ENCODE measurements at regions not wholly inside any gene's neighbourhood (a gene's known extent, or its start where the extent isn't known, plus 50 kb on each side); places are given as distances from the start of the nearest gene placed in this dataset.

- TF ChIP-seq POLR2A (IDR thresholded peaks at IDR 0.05), result no peak
- TF ChIP-seq CTCF (IDR thresholded peaks at IDR 0.05), result no peak
- no peak overlapping the region for H3K27ac ChIP-seq
- intact Hi-C loops (cut with DNase I), result no loop called here
- WGBS, 2 donors, result 94 to 95% methylated on average over 17 of the region's 17 CpGs
- no peak overlapping the region for H3K4me3 ChIP-seq
- no peaks in the 10 kb centered on the region for H3K36me3 ChIP-seq (replicated peaks in 1 of 2; ENCODE audit: insufficient read depth in 1 of 2, low read depth in 2 of 2)
- H3K9me3 ChIP-seq, result no peaks in the 10 kb centered on the region
- ATAC-seq (no peak), DNase-seq (no peak)
- H3K4me1 ChIP-seq, result peaks cover 45% of the 10 kb centered on the region
- H3K27me3 ChIP-seq, result no peaks in the 10 kb centered on the region
These were observed 81.6 kb upstream of the CIBAR2 start for GRCh38 chr16:85193876-85194275.

GRCh38 chr16:85194307-85195270 lies 82.3 kb upstream of the CIBAR2 start:
- no peaks in the 10 kb centered on the region for H3K27me3 ChIP-seq
- 92 to 96% methylated on average over 15 of the region's 15 CpGs for WGBS, 2 donors
- no peak for ATAC-seq
- H3K4me3 ChIP-seq, result no peak overlapping the region
- H3K9me3 ChIP-seq, result no peaks in the 10 kb centered on the region
- peak overlapping the region in 2 of 4 donors; percentile 76 to 89 for H3K27ac ChIP-seq
- H3K4me1 ChIP-seq, result peaks cover 41% of the 10 kb centered on the region
- DNase-seq, result no peak
- no peaks in the 10 kb centered on the region for H3K36me3 ChIP-seq (replicated peaks in 1 of 2; ENCODE audit: insufficient read depth in 1 of 2, low read depth in 2 of 2)
- no peak for TF ChIP-seq POLR2A (IDR thresholded peaks at IDR 0.05)
- no peak for TF ChIP-seq CTCF (IDR thresholded peaks at IDR 0.05)
- intact Hi-C loops (cut with DNase I), result no loop called here

- no peak for ATAC-seq
- TF ChIP-seq POLR2A (IDR thresholded peaks at IDR 0.05) (no peak), CTCF (IDR thresholded peaks at IDR 0.05) (no peak)
- Histone ChIP-seq H3K27me3 (no peaks in the 10 kb centered on the region), H3K27ac (peak overlapping the region; percentile 68 to 89 (median 78)), H3K4me1 (peaks cover 41% of the 10 kb centered on the region), H3K4me3 (no peak overlapping the region), H3K36me3 (replicated peaks in 1 of 2; ENCODE audit: insufficient read depth in 1 of 2, low read depth in 2 of 2) (no peaks in the 10 kb centered on the region), H3K9me3 (no peaks in the 10 kb centered on the region)
- WGBS, 2 donors, result 71 to 88% methylated on average over 8 of the region's 8 CpGs
- intact Hi-C loops (cut with DNase I), result no loop called here
- no peak for DNase-seq
These were observed 83.0 kb upstream of the CIBAR2 start for GRCh38 chr16:85195271-85195647.

GRCh38 chr16:85195900-85196772 lies 83.9 kb upstream of the CIBAR2 start:
- Histone ChIP-seq H3K4me1 (peaks cover 41% of the 10 kb centered on the region), H3K36me3 (replicated peaks in 1 of 2; ENCODE audit: insufficient read depth in 1 of 2, low read depth in 2 of 2) (no peaks in the 10 kb centered on the region), H3K9me3 (no peaks in the 10 kb centered on the region), H3K27ac (peak overlapping the region; percentile 68 to 89 (median 78)), H3K27me3 (no peaks in the 10 kb centered on the region), H3K4me3 (no peak overlapping the region)
- DNase-seq (peak; percentile 74 to 90 (median 88)), ATAC-seq (peak; percentile 93)
- intact Hi-C loops (cut with DNase I), result no loop called here
- WGBS, 2 donors, result 23 to 28% methylated on average over 22 of the region's 22 CpGs
- TF ChIP-seq CTCF (IDR thresholded peaks at IDR 0.05), result no peak
- no peak for TF ChIP-seq POLR2A (IDR thresholded peaks at IDR 0.05)

Measured in body of pancreas (tissue), 4 donors.